Chondrocyte (in vitro differentiated cells): ENCODE measurements at regions not wholly inside any gene's neighbourhood (a gene's known extent, or its start where the extent isn't known, plus 50 kb on each side); places are given as distances from the start of the nearest gene placed in this dataset.

ENCODE experiments used
- DNase-seq: peaks from one replicate; pipeline ENCODE4 v3.0.0; 2021; ENCODE audit warnings: mixed read lengths, low spot score
- H3K27ac Mint-ChIP-seq: one replicate; pipeline ENCODE4 v1.8.0; 2021; ENCODE audit warnings: mild to moderate bottlenecking, moderate library complexity, mixed read lengths; ENCODE audit not compliant: unreplicated experiment
- H3K27me3 Mint-ChIP-seq: 2 replicates; pipeline ENCODE4 v1.8.0; 2021; ENCODE audit warnings: low read depth, mixed read lengths
- H3K36me3 Mint-ChIP-seq: 2 replicates; pipeline ENCODE4 v1.8.0; 2021; ENCODE audit warnings: low read depth, mixed read lengths
- H3K4me1 Mint-ChIP-seq: 2 replicates; pipeline ENCODE4 v1.8.0; 2021; ENCODE audit warnings: low read depth, mild to moderate bottlenecking, mixed read lengths
- H3K4me3 Mint-ChIP-seq: one replicate; pipeline ENCODE4 v1.8.0; 2021; ENCODE audit warnings: mild to moderate bottlenecking, moderate library complexity, mixed read lengths; ENCODE audit not compliant: unreplicated experiment
- H3K9me3 Mint-ChIP-seq: 2 replicates; pipeline ENCODE4 v1.8.0; 2021; ENCODE audit warnings: low read depth, mixed read lengths
- CTCF ChIP-seq: fragments of 200-600 bp; sonication (generic); IDR thresholded peaks from 2 replicates; pipeline ENCODE4 v1.5.0; 2021; ENCODE audit warnings: antibody characterized with exemption, mild to moderate bottlenecking, moderate library complexity

DNA sequence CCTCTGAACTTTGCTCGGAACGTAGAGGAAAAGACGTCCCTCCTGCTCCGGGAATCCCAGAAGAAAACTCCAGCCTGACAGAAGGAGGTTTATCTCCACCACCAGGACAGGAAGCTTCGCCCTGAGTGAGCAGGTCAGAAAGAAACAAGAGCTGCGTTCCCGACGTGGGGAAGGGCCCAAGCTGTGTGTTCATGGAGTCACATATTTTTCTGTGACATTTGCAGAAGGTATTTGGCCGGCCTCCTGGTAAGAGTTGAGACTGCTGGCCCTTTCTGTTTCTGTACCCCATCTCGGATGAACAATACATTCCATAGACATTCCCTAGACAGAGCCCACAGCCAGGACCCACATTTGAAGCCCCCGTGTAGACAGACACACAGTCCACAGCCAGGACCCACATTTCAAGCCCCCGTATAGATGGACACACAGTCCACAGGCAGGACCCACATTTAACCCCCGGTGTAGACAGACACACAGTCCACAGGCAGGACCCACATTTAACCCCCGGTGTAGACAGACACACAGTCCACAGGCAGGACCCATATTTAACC is 230.8 kb downstream of the SHOX start:
- DNase-seq = no peak
- peaks cover 18% of the 10 kb centered on the region for H3K4me1 Mint-ChIP-seq
- H3K27ac Mint-ChIP-seq = peak overlapping the region; percentile 58
- no peaks in the 10 kb centered on the region for H3K27me3 Mint-ChIP-seq
- H3K36me3 Mint-ChIP-seq = no peaks in the 10 kb centered on the region
- no peak overlapping the region for H3K4me3 Mint-ChIP-seq
- H3K9me3 Mint-ChIP-seq = peaks cover 5% of the 10 kb centered on the region
- TF ChIP-seq CTCF = no peak

GRCh38 chrX:859329-859728 is 228.7 kb downstream of the SHOX start:
- no peak overlapping the region for H3K27ac Mint-ChIP-seq

GRCh38 chrX:858542-859078 is 228.0 kb downstream of the SHOX start:
- DNase-seq = no peak
- Mint-ChIP-seq H3K27me3 (peaks cover 3% of the 10 kb centered on the region), H3K9me3 (peaks cover 5% of the 10 kb centered on the region), H3K4me1 (peaks cover 18% of the 10 kb centered on the region), H3K36me3 (no peaks in the 10 kb centered on the region), H3K27ac (no peak overlapping the region), H3K4me3 (no peak overlapping the region)
- TF ChIP-seq CTCF = no peak

More at GRCh38 chrX:859329-859728, 228.7 kb downstream of the SHOX start:
- Mint-ChIP-seq H3K36me3 (no peaks in the 10 kb centered on the region), H3K4me1 (peaks cover 18% of the 10 kb centered on the region), H3K4me3 (no peak overlapping the region), H3K27me3 (peaks cover 3% of the 10 kb centered on the region), H3K9me3 (peaks cover 5% of the 10 kb centered on the region)
- TF ChIP-seq CTCF = no peak
- no peak for DNase-seq

- no peak overlapping the region for H3K4me3 Mint-ChIP-seq
- DNase-seq = no peak
- no peak for TF ChIP-seq CTCF
- H3K27me3 Mint-ChIP-seq = peaks cover 5% of the 10 kb centered on the region
- no peak overlapping the region for H3K27ac Mint-ChIP-seq
- peaks cover 8% of the 10 kb centered on the region for H3K9me3 Mint-ChIP-seq
- H3K36me3 Mint-ChIP-seq = no peaks in the 10 kb centered on the region
- peaks cover 18% of the 10 kb centered on the region for H3K4me1 Mint-ChIP-seq
Measured at GRCh38 chrX:857376-857775, 226.8 kb downstream of the SHOX start.

GRCh38 chrX:856566-857290 is 226.1 kb downstream of the SHOX start:
- no peak for DNase-seq
- Mint-ChIP-seq H3K36me3 (no peaks in the 10 kb centered on the region), H3K27me3 (peaks cover 5% of the 10 kb centered on the region), H3K4me3 (no peak overlapping the region), H3K27ac (no peak overlapping the region), H3K4me1 (peaks cover 15% of the 10 kb centered on the region), H3K9me3 (peaks cover 8% of the 10 kb centered on the region)
- no peak for TF ChIP-seq CTCF
